Neural cell (in vitro differentiated cells): ENCODE measurements at regions not wholly inside any gene's neighbourhood (a gene's known extent, or its start where the extent isn't known, plus 50 kb on each side); places are given as distances from the start of the nearest gene placed in this dataset.

Source experiments
- EZH2 ChIP-seq: fragments of 200-600, 300-800 bp; shearing (Covaris generic), sonication (generic); IDR thresholded peaks from 2 replicates; pipeline ENCODE4 v1.6.1; 2014; ENCODE audit warnings: antibody characterized with exemption, low read length, borderline replicate concordance, mild to moderate bottlenecking; ENCODE audit not compliant: insufficient read depth, poor library complexity, severe bottlenecking
- POLR2AphosphoS5 ChIP-seq: IDR thresholded peaks from 2 replicates; pipeline ENCODE4 v1.6.1; 2012
- TF ChIP-seq, protein P1 (sequence below): fragments of 450-650 bp; IDR thresholded peaks from 2 replicates; pipeline ENCODE4 v1.5.1; 2014; ENCODE audit warnings: antibody characterized with exemption, mild to moderate bottlenecking, moderate library complexity; ENCODE audit not compliant: poor library complexity, severe bottlenecking
- TF ChIP-seq, protein P2 (sequence below): IDR thresholded peaks from 2 replicates; pipeline ENCODE4 v1.6.1; 2012; ENCODE audit warnings: borderline replicate concordance

DNA sequence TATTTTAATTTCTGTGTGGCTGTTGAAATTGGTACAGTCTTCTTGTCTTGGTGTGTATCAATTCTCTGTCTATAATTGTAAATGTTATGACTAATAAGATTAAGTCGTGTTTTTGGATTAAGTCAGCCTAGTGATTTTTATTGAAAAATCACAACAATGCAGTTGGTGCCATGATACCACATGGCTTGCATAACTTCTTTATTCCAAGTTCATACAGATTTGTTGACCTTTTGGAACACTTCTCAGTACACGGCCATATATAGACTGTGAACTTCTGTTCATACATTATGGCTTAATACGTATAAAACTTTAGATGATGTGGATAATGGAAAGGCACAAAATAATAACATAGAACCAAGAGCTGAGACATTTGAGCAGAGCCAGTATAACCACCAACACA lies 121.2 kb upstream of the NAALADL2 start:
- TF ChIP-seq EZH2 (no peak), POLR2AphosphoS5 (no peak)
- TF ChIP-seq, protein P1, sequence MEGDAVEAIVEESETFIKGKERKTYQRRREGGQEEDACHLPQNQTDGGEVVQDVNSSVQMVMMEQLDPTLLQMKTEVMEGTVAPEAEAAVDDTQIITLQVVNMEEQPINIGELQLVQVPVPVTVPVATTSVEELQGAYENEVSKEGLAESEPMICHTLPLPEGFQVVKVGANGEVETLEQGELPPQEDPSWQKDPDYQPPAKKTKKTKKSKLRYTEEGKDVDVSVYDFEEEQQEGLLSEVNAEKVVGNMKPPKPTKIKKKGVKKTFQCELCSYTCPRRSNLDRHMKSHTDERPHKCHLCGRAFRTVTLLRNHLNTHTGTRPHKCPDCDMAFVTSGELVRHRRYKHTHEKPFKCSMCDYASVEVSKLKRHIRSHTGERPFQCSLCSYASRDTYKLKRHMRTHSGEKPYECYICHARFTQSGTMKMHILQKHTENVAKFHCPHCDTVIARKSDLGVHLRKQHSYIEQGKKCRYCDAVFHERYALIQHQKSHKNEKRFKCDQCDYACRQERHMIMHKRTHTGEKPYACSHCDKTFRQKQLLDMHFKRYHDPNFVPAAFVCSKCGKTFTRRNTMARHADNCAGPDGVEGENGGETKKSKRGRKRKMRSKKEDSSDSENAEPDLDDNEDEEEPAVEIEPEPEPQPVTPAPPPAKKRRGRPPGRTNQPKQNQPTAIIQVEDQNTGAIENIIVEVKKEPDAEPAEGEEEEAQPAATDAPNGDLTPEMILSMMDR = no peak
- TF ChIP-seq, protein P2, sequence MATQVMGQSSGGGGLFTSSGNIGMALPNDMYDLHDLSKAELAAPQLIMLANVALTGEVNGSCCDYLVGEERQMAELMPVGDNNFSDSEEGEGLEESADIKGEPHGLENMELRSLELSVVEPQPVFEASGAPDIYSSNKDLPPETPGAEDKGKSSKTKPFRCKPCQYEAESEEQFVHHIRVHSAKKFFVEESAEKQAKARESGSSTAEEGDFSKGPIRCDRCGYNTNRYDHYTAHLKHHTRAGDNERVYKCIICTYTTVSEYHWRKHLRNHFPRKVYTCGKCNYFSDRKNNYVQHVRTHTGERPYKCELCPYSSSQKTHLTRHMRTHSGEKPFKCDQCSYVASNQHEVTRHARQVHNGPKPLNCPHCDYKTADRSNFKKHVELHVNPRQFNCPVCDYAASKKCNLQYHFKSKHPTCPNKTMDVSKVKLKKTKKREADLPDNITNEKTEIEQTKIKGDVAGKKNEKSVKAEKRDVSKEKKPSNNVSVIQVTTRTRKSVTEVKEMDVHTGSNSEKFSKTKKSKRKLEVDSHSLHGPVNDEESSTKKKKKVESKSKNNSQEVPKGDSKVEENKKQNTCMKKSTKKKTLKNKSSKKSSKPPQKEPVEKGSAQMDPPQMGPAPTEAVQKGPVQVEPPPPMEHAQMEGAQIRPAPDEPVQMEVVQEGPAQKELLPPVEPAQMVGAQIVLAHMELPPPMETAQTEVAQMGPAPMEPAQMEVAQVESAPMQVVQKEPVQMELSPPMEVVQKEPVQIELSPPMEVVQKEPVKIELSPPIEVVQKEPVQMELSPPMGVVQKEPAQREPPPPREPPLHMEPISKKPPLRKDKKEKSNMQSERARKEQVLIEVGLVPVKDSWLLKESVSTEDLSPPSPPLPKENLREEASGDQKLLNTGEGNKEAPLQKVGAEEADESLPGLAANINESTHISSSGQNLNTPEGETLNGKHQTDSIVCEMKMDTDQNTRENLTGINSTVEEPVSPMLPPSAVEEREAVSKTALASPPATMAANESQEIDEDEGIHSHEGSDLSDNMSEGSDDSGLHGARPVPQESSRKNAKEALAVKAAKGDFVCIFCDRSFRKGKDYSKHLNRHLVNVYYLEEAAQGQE = no peak
